Thymus (tissue), 11 donors: ENCODE measurements at regions not wholly inside any gene's neighbourhood (a gene's known extent, or its start where the extent isn't known, plus 50 kb on each side); places are given as distances from the start of the nearest gene placed in this dataset.

Source experiments
- DNase-seq, 9 donors: peaks; one replicate each; pipeline ENCODE4 v3.0.0-alpha.2; 2013; ENCODE audit warnings: low spot score in 9 of 9, low read depth in 6 of 9, missing footprints in 1 of 9
- H3K27ac ChIP-seq, 2 donors: one replicate each; pipeline ENCODE4 v1.5.1; 2013; ENCODE audit warnings: control low read depth in 1 of 2, low read depth in 1 of 2, low read length in 1 of 2, mild to moderate bottlenecking in 1 of 2, moderate library complexity in 1 of 2
- H3K27me3 ChIP-seq, 2 donors: one replicate each; pipeline ENCODE4 v1.5.1; 2013; ENCODE audit warnings: low read length in 1 of 2; ENCODE audit not compliant: control insufficient read depth in 2 of 2, insufficient read depth in 1 of 2
- H3K36me3 ChIP-seq, 2 donors: one replicate each; pipeline ENCODE4 v1.5.1; 2013; ENCODE audit warnings: low read length in 1 of 2, mild to moderate bottlenecking in 1 of 2, moderate library complexity in 1 of 2; ENCODE audit not compliant: control insufficient read depth in 2 of 2, insufficient read depth in 2 of 2
- H3K4me1 ChIP-seq, 2 donors: one replicate each; pipeline ENCODE4 v1.5.1; 2013; ENCODE audit warnings: low read length in 2 of 2; ENCODE audit not compliant: control insufficient read depth in 2 of 2, insufficient read depth in 2 of 2
- H3K4me3 ChIP-seq, 2 donors: one replicate each; pipeline ENCODE4 v1.5.1; 2013; ENCODE audit warnings: low read length in 2 of 2, control low read depth in 1 of 2, mild to moderate bottlenecking in 1 of 2
- H3K9me3 ChIP-seq, 2 donors: one replicate each; pipeline ENCODE4 v1.5.1; 2013; ENCODE audit warnings: low read length in 1 of 2, mild to moderate bottlenecking in 1 of 2; ENCODE audit not compliant: control insufficient read depth in 2 of 2, insufficient read depth in 1 of 2
- WGBS: extraction: QIAGEN DNeasy Blood & Tissue Kit; methylation state at CpG from one replicate; pipeline ENCODE4 v1.1.7; 2013; 5-methylcytosine and 5-hydroxymethylcytosine counted together
- donor health status: healthy.

DNA sequence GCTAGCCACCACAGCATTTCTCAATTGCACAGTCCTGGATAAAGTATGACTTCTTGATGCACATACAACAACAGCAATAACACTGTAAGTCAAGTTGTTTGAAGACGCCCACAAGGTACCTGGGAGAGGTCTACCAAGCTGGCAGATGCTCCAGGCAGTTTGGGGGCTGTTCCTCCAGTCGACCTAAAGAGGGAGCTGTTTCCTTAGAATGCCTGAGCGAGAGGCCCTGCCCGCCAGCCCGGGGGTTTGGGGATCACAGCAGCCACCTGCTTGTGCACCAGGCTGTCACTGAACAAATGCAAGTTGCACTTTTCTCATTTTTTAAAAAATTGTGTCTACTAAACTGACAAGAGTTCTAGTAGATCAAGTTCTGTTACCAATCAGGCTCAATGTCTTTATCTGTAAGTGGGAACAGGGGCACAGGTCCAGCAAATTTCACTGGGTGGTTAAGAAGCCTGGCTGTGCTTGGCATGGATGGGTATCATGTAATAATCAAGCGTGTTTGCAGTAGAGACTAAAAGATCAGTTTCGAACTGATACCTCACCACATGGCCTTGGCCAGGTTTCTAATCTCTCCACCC is 193.8 kb upstream of the ADO start:
- DNase-seq, result peak; percentile 40 to 86 (median 60)
- WGBS, result 35% methylated on average over 7 of the region's 7 CpGs
- no peaks in the 10 kb centered on the region for H3K4me1 ChIP-seq
- H3K4me3 ChIP-seq, result no peak overlapping the region
- H3K27ac ChIP-seq, result no peak overlapping the region
- no peaks in the 10 kb centered on the region for H3K27me3 ChIP-seq
- H3K9me3 ChIP-seq, result no peaks in the 10 kb centered on the region
- H3K36me3 ChIP-seq, result no peaks in the 10 kb centered on the region

DNA sequence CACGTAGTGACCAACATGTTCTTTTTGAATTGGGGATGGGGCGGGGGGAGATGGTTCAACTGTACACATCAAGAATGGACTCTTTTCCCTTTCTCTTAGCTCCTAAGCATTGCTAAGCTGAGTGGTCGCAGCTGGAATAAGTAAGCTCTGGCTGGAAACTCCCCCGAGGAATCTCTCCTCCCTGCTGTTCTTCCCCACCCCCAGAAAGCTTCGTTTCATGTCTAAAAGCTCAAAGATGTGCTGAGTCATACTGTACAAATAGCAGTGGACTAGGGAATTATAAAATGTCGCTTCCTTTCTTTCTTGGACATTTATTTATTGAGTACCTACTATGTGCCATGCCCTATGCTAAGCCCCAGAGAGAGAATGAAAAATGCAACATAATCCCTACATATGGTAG is 191.1 kb upstream of the ADO start:
- H3K27me3 ChIP-seq, result no peaks in the 10 kb centered on the region
- no peaks in the 10 kb centered on the region for H3K4me1 ChIP-seq
- no peaks in the 10 kb centered on the region for H3K9me3 ChIP-seq
- WGBS, result 74% methylated on average over 6 of the region's 6 CpGs
- H3K36me3 ChIP-seq, result no peaks in the 10 kb centered on the region
- H3K4me3 ChIP-seq, result no peak overlapping the region
- H3K27ac ChIP-seq, result no peak overlapping the region
- DNase-seq, result no peak

DNA sequence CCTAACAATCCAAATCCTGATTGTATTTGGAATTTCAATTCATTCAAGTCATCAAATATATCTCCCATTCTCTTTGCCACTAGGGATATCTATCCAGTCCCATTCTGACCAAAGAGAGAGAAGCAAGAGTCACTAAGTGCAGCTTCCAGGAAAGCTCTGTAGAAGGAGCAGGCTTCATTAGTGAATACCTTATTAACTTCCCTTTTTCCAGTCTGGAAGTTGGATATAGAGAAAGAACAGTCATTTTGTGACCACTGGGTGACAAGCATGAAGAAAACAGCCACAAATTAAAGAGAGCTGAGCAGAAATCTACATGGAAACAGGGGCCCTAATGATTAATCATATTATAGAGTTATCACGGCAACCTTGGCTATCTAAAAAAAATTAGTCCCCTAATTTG is 190.7 kb upstream of the ADO start:
- 100% methylated on average over 1 of the region's 1 CpG for WGBS

DNA sequence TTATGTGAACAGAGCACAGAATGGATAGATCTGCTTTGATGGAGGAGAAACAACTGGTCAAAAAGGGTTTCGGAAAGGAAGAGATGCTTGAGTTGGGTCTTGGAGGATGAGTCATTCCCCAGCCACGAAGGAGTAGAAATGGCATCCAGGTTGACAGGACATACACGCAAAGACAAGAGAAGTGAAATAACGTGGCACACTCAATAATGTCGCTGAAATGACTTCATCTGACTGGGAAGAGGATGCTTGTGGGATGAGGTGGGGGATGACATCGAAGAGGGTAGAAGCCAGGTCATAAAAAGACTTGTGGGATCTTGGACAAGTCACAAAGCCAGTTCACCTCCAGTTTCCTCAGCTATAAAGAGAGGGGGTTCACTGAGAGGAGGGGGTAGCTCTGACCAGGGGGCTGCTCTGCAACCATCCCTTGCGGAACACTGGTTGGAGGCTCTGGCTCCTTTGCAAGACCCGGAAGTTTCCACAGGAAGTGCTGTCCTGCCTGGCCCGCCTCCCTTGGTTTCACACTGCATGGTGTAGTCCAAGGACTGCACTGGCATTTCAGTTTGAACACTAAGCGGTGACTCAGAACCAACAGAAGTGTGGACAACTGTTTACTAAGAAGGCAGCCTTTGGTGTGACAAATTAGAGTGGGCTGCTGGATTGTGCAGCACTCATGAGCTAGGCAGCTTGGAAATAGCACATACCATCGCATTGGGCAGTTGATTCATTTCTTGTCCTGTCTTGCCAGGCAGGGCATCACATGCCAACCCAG is 189.9 kb upstream of the ADO start:
- no peaks in the 10 kb centered on the region for H3K4me1 ChIP-seq
- H3K27me3 ChIP-seq, result no peaks in the 10 kb centered on the region
- no peaks in the 10 kb centered on the region for H3K9me3 ChIP-seq
- no peaks in the 10 kb centered on the region for H3K36me3 ChIP-seq
- WGBS, result 90% methylated on average over 11 of the region's 11 CpGs
- H3K27ac ChIP-seq, result no peak overlapping the region
- no peak overlapping the region for H3K4me3 ChIP-seq
- DNase-seq, result no peak

More for the DNA sequence above, 190.7 kb upstream of the ADO start:
- Histone ChIP-seq H3K4me1 (no peaks in the 10 kb centered on the region), H3K36me3 (no peaks in the 10 kb centered on the region), H3K4me3 (no peak overlapping the region), H3K9me3 (no peaks in the 10 kb centered on the region), H3K27me3 (no peaks in the 10 kb centered on the region), H3K27ac (no peak overlapping the region)
- no peak for DNase-seq

DNA sequence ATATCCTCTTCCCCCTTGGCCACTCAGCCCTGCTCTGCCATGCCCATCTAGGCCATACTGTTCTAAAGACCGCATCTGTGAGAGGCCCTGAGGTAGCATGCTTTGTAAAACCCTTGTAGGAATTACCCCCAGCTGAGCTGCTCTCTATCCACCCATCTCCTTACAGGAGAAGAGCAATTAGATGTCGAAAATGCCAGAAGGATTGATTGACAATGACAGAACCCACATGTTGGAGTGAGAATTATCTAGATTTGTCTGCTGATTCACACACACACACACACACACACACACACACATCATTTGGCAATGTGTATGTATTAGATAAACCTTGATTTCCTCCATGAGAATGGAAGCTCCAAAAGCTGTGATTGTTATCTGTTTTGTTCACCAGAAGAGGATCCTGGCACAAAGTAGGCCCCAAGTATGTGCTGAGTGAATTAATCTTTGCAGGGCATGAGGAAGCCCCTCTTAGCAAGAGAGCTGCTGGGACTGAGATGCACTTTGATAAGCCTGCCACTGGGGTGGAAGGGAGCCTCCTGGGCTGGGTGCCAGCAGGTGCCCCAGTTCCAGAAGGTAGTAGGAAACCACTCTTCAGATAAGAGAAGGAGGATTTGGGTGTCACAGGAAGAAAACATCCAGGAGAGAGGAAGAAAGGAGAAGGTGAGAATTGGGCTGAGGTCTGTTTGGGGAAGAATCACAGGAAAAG is 187.5 kb upstream of the ADO start:
- H3K4me3 ChIP-seq, result no peak overlapping the region
- no peaks in the 10 kb centered on the region for H3K27me3 ChIP-seq
- no peak overlapping the region for H3K27ac ChIP-seq
- H3K9me3 ChIP-seq, result no peaks in the 10 kb centered on the region
- H3K36me3 ChIP-seq, result no peaks in the 10 kb centered on the region
- no peaks in the 10 kb centered on the region for H3K4me1 ChIP-seq
- DNase-seq, result no peak
- 90% methylated on average over 2 of the region's 2 CpGs for whole genome bisulfite sequencing

DNA sequence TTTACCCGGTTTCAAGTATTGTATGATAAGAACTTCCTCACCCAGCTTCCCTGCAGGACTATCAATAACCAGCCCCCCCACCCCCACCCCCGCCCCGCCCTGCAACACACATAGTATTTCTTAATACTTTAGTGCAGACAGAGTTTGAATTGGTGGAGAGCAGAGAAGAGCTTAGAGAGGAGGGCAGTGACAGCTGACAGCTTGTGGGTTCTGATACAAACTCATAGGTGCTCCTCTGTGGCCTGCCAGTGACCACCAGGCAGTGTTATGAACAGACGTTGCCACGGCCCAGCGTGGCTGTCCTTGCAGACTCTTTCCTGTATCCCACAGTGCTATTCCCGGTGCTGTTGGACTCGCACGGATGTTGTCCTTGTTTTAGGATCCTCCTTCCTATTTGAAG is 186.9 kb upstream of the ADO start:
- DNase-seq, result no peak
- no peaks in the 10 kb centered on the region for H3K36me3 ChIP-seq
- H3K27ac ChIP-seq, result no peak overlapping the region
- H3K27me3 ChIP-seq, result no peaks in the 10 kb centered on the region
- H3K4me3 ChIP-seq, result no peak overlapping the region
- 82% methylated on average over 9 of the region's 9 CpGs for WGBS
- H3K9me3 ChIP-seq, result no peaks in the 10 kb centered on the region
- H3K4me1 ChIP-seq, result no peaks in the 10 kb centered on the region

DNA sequence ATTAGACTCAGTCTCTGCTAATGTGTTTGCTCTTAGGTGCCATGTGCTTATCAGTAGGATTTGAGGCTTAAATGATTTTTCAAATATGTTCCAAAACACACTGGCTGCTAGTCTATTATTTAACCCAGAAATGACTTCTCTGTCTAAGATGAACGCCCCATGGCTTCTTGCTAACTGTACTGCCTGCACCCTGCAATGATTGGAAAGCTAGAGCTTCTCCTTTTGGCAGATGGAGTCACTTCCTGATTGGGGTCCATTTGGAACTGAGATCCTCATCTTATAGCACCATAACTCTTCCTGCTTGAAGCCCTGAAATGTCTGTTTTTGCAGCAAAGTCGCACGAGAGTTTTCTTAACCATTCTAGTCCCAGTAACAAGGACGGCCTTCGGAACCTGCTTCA is 186.5 kb upstream of the ADO start:
- Histone ChIP-seq H3K4me1 (no peaks in the 10 kb centered on the region), H3K36me3 (no peaks in the 10 kb centered on the region), H3K4me3 (no peak overlapping the region), H3K9me3 (no peaks in the 10 kb centered on the region), H3K27me3 (no peaks in the 10 kb centered on the region), H3K27ac (no peak overlapping the region)
- WGBS, result 95% methylated on average over 5 of the region's 5 CpGs
- DNase-seq, result no peak

DNA sequence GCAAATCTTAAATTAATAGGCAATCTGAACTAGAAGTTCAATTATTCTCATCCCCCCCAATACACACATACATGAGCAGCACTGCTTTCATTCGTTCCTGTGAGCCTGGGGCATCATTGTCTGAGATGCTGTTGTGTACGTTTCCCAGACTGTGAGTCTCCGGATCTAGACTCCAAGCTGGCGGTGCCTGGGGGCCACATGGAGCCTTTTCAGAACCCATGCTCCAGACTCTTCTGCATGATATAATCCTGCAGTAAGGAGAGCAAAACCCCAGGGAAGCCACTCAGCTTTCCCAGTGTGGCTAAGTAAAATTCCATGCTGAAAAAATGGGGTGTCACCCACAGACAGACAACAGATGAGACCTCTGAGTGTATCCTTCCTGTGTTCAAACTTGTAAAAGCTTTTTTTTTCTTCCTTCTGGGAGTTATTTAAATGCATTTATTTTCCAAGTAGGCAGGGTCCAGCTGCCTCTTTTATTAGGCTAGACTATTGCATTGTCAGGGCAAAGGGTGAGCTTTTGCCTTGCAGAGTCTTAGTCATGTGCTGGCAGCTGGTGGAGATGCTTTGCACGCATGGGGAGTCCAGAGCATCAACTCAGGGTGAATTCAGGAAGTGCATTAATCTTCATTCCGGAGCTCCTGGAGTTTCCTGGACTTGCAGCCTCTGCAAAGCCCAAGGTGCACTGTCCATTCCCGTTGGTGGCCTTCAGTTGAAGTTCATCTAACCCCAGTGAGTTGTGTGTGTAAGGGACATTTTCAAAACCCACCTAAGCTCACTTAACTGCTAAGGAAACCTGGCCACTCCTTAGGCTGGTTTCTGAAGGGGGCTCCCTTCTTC is 185.7 kb upstream of the ADO start:
- H3K27ac ChIP-seq, result peak overlapping the region in 1 of 2 donors; percentile 14
- no peak for DNase-seq
- H3K27me3 ChIP-seq, result no peaks in the 10 kb centered on the region
- no peaks in the 10 kb centered on the region for H3K36me3 ChIP-seq
- WGBS, result 69% methylated on average over 7 of the region's 7 CpGs
- no peaks in the 10 kb centered on the region for H3K4me1 ChIP-seq
- H3K4me3 ChIP-seq, result no peak overlapping the region
- H3K9me3 ChIP-seq, result no peaks in the 10 kb centered on the region

DNA sequence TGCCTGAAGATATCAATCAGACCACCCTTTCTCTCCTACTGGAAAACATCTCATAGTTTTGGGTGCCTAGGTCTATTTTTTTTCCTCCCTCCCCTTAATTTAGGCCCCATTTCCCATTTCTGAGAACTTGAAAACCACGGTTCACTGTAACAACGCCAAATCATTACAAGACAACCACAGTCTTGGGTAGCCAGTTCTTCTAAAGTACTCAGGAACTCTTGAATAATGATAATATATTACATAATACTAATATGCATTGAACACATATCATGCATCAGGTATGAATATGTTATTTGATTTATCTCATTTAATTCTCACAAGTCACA is 185.1 kb upstream of the ADO start:
- 13% methylated on average over 2 of the region's 2 CpGs for WGBS
- peak overlapping the region in 1 of 2 donors; percentile 14 for H3K27ac ChIP-seq
- no peaks in the 10 kb centered on the region for H3K36me3 ChIP-seq
- no peaks in the 10 kb centered on the region for H3K9me3 ChIP-seq
- H3K4me3 ChIP-seq, result no peak overlapping the region
- no peaks in the 10 kb centered on the region for H3K27me3 ChIP-seq
- no peaks in the 10 kb centered on the region for H3K4me1 ChIP-seq
- no peak for DNase-seq
